ENCODE measurements at regions not wholly inside any gene's neighbourhood (a gene's known extent, or its start where the extent isn't known, plus 50 kb on each side); places are given as distances from the start of the nearest gene placed in this dataset.

DNA sequence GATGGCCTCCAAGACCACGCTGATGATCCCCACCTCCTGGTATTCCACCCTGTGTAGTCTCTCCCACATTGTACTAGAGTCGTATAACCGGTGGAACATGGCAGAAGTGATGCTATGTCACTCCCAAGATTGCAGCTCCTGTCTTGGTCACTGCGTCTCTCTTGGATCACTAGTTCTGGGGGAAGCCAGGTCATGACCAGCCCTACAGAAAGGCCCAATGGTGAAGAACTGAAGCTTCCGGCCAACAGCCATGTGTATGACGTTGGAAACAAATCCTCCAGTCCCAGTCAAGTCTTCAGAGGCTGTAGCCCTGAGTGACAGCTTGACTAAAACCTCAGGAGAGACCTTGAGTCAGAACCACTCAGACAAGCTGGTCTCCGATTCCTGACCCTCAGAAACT lies 61.9 kb upstream of the FNDC3B start:
- no peak for TF ChIP-seq EZH2 (IDR thresholded peaks at IDR 0.05; ENCODE audit: borderline replicate concordance)
- no peak for TF ChIP-seq EZH2phosphoT487 (IDR thresholded peaks at IDR 0.05; ENCODE audit: low read depth, severe bottlenecking, unreplicated experiment)
- TF ChIP-seq, protein P1, sequence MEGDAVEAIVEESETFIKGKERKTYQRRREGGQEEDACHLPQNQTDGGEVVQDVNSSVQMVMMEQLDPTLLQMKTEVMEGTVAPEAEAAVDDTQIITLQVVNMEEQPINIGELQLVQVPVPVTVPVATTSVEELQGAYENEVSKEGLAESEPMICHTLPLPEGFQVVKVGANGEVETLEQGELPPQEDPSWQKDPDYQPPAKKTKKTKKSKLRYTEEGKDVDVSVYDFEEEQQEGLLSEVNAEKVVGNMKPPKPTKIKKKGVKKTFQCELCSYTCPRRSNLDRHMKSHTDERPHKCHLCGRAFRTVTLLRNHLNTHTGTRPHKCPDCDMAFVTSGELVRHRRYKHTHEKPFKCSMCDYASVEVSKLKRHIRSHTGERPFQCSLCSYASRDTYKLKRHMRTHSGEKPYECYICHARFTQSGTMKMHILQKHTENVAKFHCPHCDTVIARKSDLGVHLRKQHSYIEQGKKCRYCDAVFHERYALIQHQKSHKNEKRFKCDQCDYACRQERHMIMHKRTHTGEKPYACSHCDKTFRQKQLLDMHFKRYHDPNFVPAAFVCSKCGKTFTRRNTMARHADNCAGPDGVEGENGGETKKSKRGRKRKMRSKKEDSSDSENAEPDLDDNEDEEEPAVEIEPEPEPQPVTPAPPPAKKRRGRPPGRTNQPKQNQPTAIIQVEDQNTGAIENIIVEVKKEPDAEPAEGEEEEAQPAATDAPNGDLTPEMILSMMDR (IDR thresholded peaks at IDR 0.05; ENCODE audit: poor library complexity) = no peak
- Histone ChIP-seq H3K27me3 (no peaks in the 10 kb centered on the region), H3K4me2 (no peak overlapping the region), H3K9me2 (replicated peaks; ENCODE audit: insufficient read depth) (no peaks in the 10 kb centered on the region), H3K36me3 (replicated peaks; ENCODE audit: insufficient read depth, low read depth) (no peaks in the 10 kb centered on the region), H3K27ac (no peak overlapping the region), H4K20me1 (ENCODE audit: insufficient read depth, poor library complexity, severe bottlenecking) (no peaks in the 10 kb centered on the region), H3K4me1 (ENCODE audit: insufficient read depth) (no peaks in the 10 kb centered on the region), H3K79me2 (no peaks in the 10 kb centered on the region), H2AFZ (no peak overlapping the region), H3K9me3 (ENCODE audit: low read depth) (no peaks in the 10 kb centered on the region), H3K4me3 (no peak overlapping the region)
- no peak for DNase-seq (ENCODE audit: low spot score)
- WGBS (ENCODE audit: low lambda C conversion rate, missing lambda C conversion rate) = 91% methylated on average over 7 of the region's 7 CpGs

DNA sequence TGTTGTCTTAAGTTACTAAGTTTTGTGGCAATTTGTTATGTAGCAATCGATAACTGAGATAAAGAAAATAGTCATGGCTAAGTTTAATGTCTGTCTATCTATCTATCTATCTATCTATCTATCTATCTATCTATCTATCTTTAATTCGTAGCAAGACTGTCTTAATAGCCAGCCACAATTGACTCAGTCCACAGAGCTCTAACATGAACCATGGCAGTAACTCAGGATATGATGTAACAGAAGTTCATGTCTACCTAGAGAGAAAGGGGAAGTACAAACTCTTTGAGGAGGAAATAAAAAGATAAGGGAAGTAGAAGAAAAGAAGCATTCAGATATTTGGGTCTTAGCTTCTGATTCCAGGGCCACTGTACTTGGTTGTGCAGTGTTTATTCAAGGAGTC lies 61.5 kb upstream of the FNDC3B start:
- TF ChIP-seq EZH2 (IDR thresholded peaks at IDR 0.05; ENCODE audit: borderline replicate concordance) = no peak
- TF ChIP-seq, protein P1 (IDR thresholded peaks at IDR 0.05; ENCODE audit: poor library complexity) = no peak
- no peak for TF ChIP-seq EZH2phosphoT487 (IDR thresholded peaks at IDR 0.05; ENCODE audit: low read depth, severe bottlenecking, unreplicated experiment)
- Histone ChIP-seq H3K9me3 (ENCODE audit: low read depth) (no peaks in the 10 kb centered on the region), H3K4me3 (no peak overlapping the region), H3K9me2 (replicated peaks; ENCODE audit: insufficient read depth) (no peaks in the 10 kb centered on the region), H3K36me3 (replicated peaks; ENCODE audit: insufficient read depth, low read depth) (no peaks in the 10 kb centered on the region), H3K79me2 (no peaks in the 10 kb centered on the region), H4K20me1 (ENCODE audit: insufficient read depth, poor library complexity, severe bottlenecking) (no peaks in the 10 kb centered on the region), H3K27ac (no peak overlapping the region), H3K27me3 (no peaks in the 10 kb centered on the region), H3K4me2 (no peak overlapping the region), H3K4me1 (ENCODE audit: insufficient read depth) (no peaks in the 10 kb centered on the region), H2AFZ (no peak overlapping the region)
- WGBS (ENCODE audit: low lambda C conversion rate, missing lambda C conversion rate) = 96% methylated on average over 2 of the region's 2 CpGs
- DNase-seq (ENCODE audit: low spot score) = no peak

DNA sequence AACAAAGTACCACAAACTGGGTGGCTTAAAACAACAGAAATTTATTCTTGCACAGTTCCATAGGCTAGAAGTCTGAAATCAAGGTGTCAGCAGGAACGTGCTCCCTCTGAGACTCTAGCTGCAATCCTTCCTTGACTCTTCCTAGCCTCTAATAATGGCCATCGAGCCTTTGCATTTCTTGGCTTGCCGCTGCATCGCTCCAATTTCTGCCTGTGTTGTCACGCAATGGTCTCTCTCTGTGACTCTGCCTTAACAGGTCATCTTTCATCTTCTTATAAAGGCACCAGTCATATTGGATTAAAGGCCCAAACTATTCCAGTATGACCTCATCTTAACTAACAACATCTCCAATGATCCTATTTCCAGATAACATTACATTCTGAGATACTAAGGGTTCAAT lies 61.0 kb upstream of the FNDC3B start:
- no peaks in the 10 kb centered on the region for H3K9me3 ChIP-seq (ENCODE audit: low read depth)
- TF ChIP-seq EZH2 (IDR thresholded peaks at IDR 0.05; ENCODE audit: borderline replicate concordance) = no peak
- no peak for TF ChIP-seq EZH2phosphoT487 (IDR thresholded peaks at IDR 0.05; ENCODE audit: low read depth, severe bottlenecking, unreplicated experiment)
- TF ChIP-seq, protein P1 (IDR thresholded peaks at IDR 0.05; ENCODE audit: poor library complexity) = no peak
- H2AFZ ChIP-seq = no peak overlapping the region
- no peaks in the 10 kb centered on the region for H3K9me2 ChIP-seq (replicated peaks; ENCODE audit: insufficient read depth)
- no peak overlapping the region for H3K4me2 ChIP-seq
- no peak for DNase-seq (ENCODE audit: low spot score)
- no peaks in the 10 kb centered on the region for H4K20me1 ChIP-seq (ENCODE audit: insufficient read depth, poor library complexity, severe bottlenecking)
- H3K27me3 ChIP-seq = no peaks in the 10 kb centered on the region
- no peak overlapping the region for H3K4me3 ChIP-seq
- H3K27ac ChIP-seq = no peak overlapping the region
- 99% methylated on average over 5 of the region's 5 CpGs for WGBS (ENCODE audit: low lambda C conversion rate, missing lambda C conversion rate)
- no peaks in the 10 kb centered on the region for H3K4me1 ChIP-seq (ENCODE audit: insufficient read depth)
- H3K36me3 ChIP-seq (replicated peaks; ENCODE audit: insufficient read depth, low read depth) = no peaks in the 10 kb centered on the region
- H3K79me2 ChIP-seq = no peaks in the 10 kb centered on the region

DNA sequence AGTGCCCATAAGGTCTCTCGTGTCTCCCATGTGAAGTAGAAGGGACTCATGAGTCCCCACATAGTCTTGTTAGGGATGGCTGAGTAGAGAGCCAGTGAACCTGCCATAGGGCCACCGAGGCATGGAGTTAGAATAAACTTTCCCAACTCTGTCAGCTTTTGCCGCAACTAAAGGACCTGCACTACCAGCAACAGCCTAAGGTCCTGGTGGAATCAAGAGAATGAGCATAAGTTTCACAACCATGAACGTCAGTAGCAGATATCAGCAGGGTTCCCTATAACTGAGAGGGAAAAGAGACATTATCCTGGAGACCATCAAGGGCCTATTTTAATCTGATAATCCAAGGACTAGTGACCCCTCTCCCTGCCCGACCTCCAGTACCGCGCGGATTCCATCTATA lies 60.3 kb upstream of the FNDC3B start:
- Histone ChIP-seq H2AFZ (no peak overlapping the region), H3K36me3 (replicated peaks; ENCODE audit: insufficient read depth, low read depth) (no peaks in the 10 kb centered on the region), H3K9me3 (ENCODE audit: low read depth) (no peaks in the 10 kb centered on the region), H4K20me1 (ENCODE audit: insufficient read depth, poor library complexity, severe bottlenecking) (no peaks in the 10 kb centered on the region), H3K9me2 (replicated peaks; ENCODE audit: insufficient read depth) (no peaks in the 10 kb centered on the region), H3K27ac (no peak overlapping the region), H3K27me3 (no peaks in the 10 kb centered on the region), H3K79me2 (no peaks in the 10 kb centered on the region), H3K4me2 (no peak overlapping the region), H3K4me1 (ENCODE audit: insufficient read depth) (no peaks in the 10 kb centered on the region), H3K4me3 (no peak overlapping the region)
- WGBS (ENCODE audit: low lambda C conversion rate, missing lambda C conversion rate) = 92% methylated on average over 8 of the region's 8 CpGs
- no peak for TF ChIP-seq EZH2phosphoT487 (IDR thresholded peaks at IDR 0.05; ENCODE audit: low read depth, severe bottlenecking, unreplicated experiment)
- no peak for TF ChIP-seq EZH2 (IDR thresholded peaks at IDR 0.05; ENCODE audit: borderline replicate concordance)
- TF ChIP-seq, protein P1 (IDR thresholded peaks at IDR 0.05; ENCODE audit: poor library complexity) = no peak
- no peak for DNase-seq (ENCODE audit: low spot score)
